HG02973 (cell line): ENCODE measurements at regions not wholly inside any gene's neighbourhood (a gene's known extent, or its start where the extent isn't known, plus 50 kb on each side); places are given as distances from the start of the nearest gene placed in this dataset.

Experiments used
- ATAC-seq: cut with Tn5 transposase; IDR thresholded peaks from one replicate; pipeline ENCODE4 v1.9.1; 2021; ENCODE audit warnings: moderate library complexity; ENCODE audit not compliant: unreplicated experiment

- no peak for ATAC-seq
These were observed 66.5 kb upstream of the PROX1 start for GRCh38 chr1:213921311-213921710.

DNA sequence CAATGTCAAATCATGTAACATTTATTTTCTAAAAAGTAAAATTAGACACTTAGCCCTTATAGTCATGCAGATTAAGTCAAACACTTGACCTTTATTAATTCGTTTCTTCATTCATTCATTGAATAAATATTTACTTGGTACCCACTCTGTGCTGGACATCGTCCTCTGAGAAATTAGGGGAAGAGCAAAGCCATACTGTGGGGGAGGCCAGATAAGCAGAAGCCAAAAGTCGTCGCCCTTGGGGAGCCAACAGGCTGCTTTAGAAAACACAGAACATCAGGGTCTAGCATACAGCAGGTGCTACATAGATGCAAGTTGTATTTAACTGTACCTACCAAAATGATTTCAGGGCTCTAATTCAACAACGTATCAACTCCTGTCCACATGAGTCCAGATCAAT lies 66.1 kb upstream of the PROX1 start:
- ATAC-seq, result no peak

GRCh38 chr1:213925531-213926182 lies 62.1 kb upstream of the PROX1 start:
- no peak for ATAC-seq

DNA sequence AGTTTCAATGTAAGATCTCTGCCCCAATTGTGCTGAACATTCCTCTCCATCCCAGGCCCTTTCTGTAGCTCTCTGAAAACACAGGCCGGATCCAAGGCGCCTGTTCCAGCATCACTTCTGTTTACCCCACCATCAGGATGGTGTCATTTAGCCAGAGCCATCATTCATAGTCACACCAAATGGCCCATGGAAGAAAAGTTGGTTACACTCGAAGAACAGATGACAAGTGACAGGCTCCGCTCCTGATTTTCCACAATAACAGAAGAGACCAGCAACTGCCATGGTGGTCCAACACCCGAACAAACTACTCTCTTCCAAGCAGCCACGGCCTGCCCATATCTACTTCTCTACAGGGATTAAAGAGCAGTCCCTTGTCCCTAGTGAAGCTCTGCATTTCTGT lies 59.9 kb upstream of the PROX1 start:
- ATAC-seq, result no peak

- ATAC-seq, result no peak
These were observed 58.4 kb upstream of the PROX1 start for GRCh38 chr1:213929398-213929797.

DNA sequence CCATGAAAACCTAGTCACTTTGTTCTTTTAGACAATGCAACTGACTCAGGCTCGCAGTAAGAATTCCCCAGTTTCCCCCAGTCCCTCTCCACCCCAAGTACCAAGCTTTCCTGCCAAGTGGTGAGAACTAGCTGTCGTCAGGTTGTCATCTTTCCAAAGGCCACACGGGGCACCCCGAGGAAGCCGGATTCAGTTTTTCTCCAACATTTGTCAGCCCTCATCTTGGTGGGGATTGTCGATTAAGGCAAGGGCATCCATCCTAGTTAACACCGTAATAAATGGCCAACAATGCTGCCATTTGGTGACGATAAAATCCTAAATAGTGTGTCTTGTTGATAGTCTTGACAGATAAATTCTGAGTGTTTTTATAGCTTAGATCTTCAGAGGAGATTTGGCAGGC lies 55.9 kb upstream of the PROX1 start:
- ATAC-seq, result no peak

DNA sequence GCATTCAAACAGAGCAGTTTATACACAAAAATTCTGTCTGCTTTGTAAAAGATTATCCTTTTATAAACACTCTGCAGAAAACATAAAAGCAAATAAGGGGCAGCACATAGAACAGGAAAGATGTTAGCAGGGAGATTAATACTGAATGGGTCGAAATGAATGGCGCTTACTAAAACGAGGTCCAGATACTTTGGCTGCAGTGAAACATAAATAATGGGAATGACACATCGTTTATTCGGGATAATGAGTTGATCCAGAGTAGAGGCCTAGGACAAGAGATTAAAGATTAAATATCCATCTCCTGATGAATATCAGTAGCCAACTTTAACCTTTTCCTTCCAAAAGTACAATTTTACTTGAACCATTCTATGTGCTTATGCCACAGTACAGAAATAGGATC lies 54.4 kb upstream of the PROX1 start:
- ATAC-seq, result no peak

- ATAC-seq, result no peak
These were observed 53.1 kb upstream of the PROX1 start for GRCh38 chr1:213934649-213935048.

DNA sequence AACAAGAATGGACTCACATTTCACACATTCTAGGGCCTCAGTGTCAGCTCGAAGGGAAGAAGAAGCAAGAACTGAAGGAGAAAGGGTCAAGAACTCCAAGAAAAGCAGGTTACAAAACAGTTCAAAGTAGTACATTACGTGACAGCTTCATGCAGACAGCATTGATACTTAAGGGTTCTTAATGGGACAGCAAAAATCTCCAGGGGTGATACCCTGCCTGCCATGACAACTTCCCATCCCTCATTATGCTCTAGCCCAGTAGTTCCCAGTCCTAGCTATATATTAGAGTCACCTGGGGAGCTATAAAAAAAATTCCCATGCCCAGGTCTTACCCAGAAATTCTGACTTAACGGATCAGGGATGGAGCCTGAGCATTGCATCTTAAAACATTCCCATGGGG lies 51.2 kb upstream of the PROX1 start:
- ATAC-seq, result no peak
